ENCODE measurements at regions not wholly inside any gene's neighbourhood (a gene's known extent, or its start where the extent isn't known, plus 50 kb on each side); places are given as distances from the start of the nearest gene placed in this dataset.

DNA sequence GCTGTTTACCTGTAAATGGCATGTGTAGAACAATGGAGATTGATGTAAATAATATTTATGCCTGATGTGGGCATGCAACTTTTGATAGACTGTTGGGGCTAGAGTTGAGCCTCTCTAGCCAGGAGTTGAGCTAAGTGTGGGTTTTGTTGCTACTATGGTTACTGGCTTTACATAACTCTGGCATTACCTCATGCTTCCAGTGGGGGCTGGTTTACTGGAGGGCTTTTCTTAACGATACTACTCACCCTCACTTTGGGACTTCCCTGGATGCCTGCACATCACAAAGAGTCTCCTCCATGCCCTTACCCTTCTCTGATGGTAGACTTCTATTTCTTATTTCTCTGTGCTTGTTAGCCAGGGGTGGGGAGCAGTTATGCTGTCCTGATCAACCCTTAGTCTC lies 524.6 kb upstream of the CDH4 start:
- TF ChIP-seq, protein P1, sequence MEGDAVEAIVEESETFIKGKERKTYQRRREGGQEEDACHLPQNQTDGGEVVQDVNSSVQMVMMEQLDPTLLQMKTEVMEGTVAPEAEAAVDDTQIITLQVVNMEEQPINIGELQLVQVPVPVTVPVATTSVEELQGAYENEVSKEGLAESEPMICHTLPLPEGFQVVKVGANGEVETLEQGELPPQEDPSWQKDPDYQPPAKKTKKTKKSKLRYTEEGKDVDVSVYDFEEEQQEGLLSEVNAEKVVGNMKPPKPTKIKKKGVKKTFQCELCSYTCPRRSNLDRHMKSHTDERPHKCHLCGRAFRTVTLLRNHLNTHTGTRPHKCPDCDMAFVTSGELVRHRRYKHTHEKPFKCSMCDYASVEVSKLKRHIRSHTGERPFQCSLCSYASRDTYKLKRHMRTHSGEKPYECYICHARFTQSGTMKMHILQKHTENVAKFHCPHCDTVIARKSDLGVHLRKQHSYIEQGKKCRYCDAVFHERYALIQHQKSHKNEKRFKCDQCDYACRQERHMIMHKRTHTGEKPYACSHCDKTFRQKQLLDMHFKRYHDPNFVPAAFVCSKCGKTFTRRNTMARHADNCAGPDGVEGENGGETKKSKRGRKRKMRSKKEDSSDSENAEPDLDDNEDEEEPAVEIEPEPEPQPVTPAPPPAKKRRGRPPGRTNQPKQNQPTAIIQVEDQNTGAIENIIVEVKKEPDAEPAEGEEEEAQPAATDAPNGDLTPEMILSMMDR (IDR thresholded peaks at IDR 0.05; ENCODE audit: control extremely low read depth, extremely low read depth), result no peak
- no peak for DNase-seq
- H3K9ac ChIP-seq (ENCODE audit: insufficient read depth in 1 of 2, low read length in 2 of 2), result no peak overlapping the region
- H3K9me3 ChIP-seq (ENCODE audit: control insufficient read depth in 4 of 4, insufficient read depth in 3 of 4, low read length in 3 of 4), result peaks cover 0 to 9% (median 3%) of the 10 kb centered on the region in 4 donors
- H3K27ac ChIP-seq (ENCODE audit: low read depth in 1 of 2, low read length in 1 of 2), result no peak overlapping the region
- no peak overlapping the region for H3K4me3 ChIP-seq
- no peaks in the 10 kb centered on the region for H3K36me3 ChIP-seq (ENCODE audit: control insufficient read depth in 4 of 4, insufficient read depth in 4 of 4, low read length in 4 of 4)
- no peaks in the 10 kb centered on the region for H3K4me1 ChIP-seq (ENCODE audit: control insufficient read depth in 5 of 5, insufficient read depth in 5 of 5, low read length in 5 of 5)
- H3K27me3 ChIP-seq (ENCODE audit: control insufficient read depth in 3 of 3, insufficient read depth in 3 of 3, low read length in 2 of 3), result peaks cover 0 to 2% (median 0%) of the 10 kb centered on the region in 3 donors
- WGBS, 2 donors, result 31 to 70% methylated on average over 1 of the region's 1 CpG
- ATAC-seq (ENCODE audit: insufficient read depth, low FRiP score), result no peak

DNA sequence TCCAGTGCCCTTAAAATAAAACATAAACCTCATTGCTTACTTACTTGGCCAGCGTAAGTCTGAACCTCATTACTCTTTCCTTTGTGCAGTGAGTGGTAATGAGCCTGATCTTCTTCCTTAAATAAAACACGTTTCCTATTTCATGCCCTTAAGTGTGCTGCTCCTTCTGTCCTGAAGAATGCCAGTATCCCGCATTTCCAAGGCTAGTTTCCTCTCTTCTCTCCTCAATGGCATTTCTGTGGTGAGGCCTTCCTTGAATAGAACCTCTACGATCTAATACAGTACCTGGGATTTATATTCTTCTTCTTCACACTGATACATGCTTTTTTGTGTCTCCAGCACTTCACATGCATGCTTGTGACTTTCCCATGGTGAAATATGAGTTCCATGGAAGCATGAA lies 523.4 kb upstream of the CDH4 start:
- Histone ChIP-seq H3K9ac (ENCODE audit: insufficient read depth in 1 of 2, low read length in 2 of 2) (no peak overlapping the region), H3K36me3 (ENCODE audit: control insufficient read depth in 4 of 4, insufficient read depth in 4 of 4, low read length in 4 of 4) (no peaks in the 10 kb centered on the region), H3K27ac (ENCODE audit: low read depth in 1 of 2, low read length in 1 of 2) (no peak overlapping the region), H3K4me3 (no peak overlapping the region), H3K27me3 (ENCODE audit: control insufficient read depth in 3 of 3, insufficient read depth in 3 of 3, low read length in 2 of 3) (peaks cover 0 to 2% (median 0%) of the 10 kb centered on the region in 3 donors), H3K4me1 (ENCODE audit: control insufficient read depth in 5 of 5, insufficient read depth in 5 of 5, low read length in 5 of 5) (no peaks in the 10 kb centered on the region), H3K9me3 (ENCODE audit: control insufficient read depth in 4 of 4, insufficient read depth in 3 of 4, low read length in 3 of 4) (peaks cover 0 to 9% (median 3%) of the 10 kb centered on the region in 4 donors)
- 58 to 64% methylated on average over 4 of the region's 4 CpGs for WGBS, 2 donors
- TF ChIP-seq, protein P1 (IDR thresholded peaks at IDR 0.05; ENCODE audit: control extremely low read depth, extremely low read depth), result no peak
- DNase-seq (no peak), ATAC-seq (ENCODE audit: insufficient read depth, low FRiP score) (no peak)

DNA sequence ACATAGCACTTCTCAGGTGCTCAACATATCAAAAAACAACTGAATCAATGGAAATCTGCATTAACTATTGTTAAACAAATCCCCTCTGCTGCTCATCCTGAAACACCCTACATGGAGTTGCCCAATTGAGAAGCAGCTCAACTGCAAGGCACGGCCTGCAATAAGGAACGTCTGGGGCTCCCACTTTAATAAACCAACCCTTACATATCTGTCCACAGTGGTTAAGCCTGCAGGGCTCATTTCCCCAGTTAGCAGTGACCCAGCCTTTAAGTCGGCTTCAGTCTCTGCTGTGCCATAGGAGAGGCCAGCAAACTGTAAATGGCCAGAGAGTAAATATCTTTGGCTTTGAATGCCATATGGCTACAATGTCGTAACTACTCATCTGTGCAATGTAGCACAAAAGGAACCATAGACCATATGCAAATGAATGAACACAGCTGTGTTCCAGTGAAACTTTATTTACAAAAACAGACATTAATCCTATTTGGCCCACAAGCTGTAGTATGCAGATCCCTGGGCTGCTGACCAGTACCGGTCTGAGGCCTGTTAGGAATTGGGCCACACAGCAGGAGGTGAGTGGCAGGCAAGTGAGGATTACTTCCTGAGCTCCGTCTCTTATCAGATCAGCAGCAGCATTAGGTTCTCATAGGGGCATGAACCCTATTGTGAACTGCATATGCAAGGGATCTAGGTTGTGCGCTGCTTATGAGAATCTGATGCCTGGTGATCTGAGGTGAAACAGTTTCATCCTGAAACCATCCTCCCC lies 522.7 kb upstream of the CDH4 start:
- ATAC-seq (ENCODE audit: insufficient read depth, low FRiP score) (no peak), DNase-seq (peak in 1 of 3 donors; percentile 24)
- WGBS, 2 donors, result 65% methylated on average over 7 of the region's 7 CpGs
- Histone ChIP-seq H3K27me3 (ENCODE audit: control insufficient read depth in 3 of 3, insufficient read depth in 3 of 3, low read length in 2 of 3) (peaks cover 0 to 2% (median 0%) of the 10 kb centered on the region in 3 donors), H3K9me3 (ENCODE audit: control insufficient read depth in 4 of 4, insufficient read depth in 3 of 4, low read length in 3 of 4) (peaks cover 0 to 9% (median 3%) of the 10 kb centered on the region in 4 donors), H3K4me1 (ENCODE audit: control insufficient read depth in 5 of 5, insufficient read depth in 5 of 5, low read length in 5 of 5) (no peaks in the 10 kb centered on the region), H3K9ac (ENCODE audit: insufficient read depth in 1 of 2, low read length in 2 of 2) (no peak overlapping the region), H3K27ac (ENCODE audit: low read depth in 1 of 2, low read length in 1 of 2) (no peak overlapping the region), H3K4me3 (no peak overlapping the region), H3K36me3 (ENCODE audit: control insufficient read depth in 4 of 4, insufficient read depth in 4 of 4, low read length in 4 of 4) (no peaks in the 10 kb centered on the region)
- TF ChIP-seq, protein P1 (IDR thresholded peaks at IDR 0.05; ENCODE audit: control extremely low read depth, extremely low read depth), result no peak

All from lung (tissue), 11 donors.